ENCODE measurements at regions not wholly inside any gene's neighbourhood (a gene's known extent, or its start where the extent isn't known, plus 50 kb on each side); places are given as distances from the start of the nearest gene placed in this dataset.

GRCh38 chr16:86391486-86391885, 118.8 kb upstream of the FOXF1 start:
- Mint-ChIP-seq H3K27me3 (ENCODE audit: insufficient read depth, unreplicated experiment) (peaks cover 10% of the 10 kb centered on the region), H3K9me3 (ENCODE audit: unreplicated experiment) (no peaks in the 10 kb centered on the region), H3K4me3 (ENCODE audit: unreplicated experiment) (no peak overlapping the region), H3K4me1 (ENCODE audit: low read depth, unreplicated experiment) (no peaks in the 10 kb centered on the region), H3K27ac (ENCODE audit: unreplicated experiment) (no peak overlapping the region), H3K36me3 (ENCODE audit: insufficient read depth, unreplicated experiment) (no peaks in the 10 kb centered on the region)
- Histone ChIP-seq H3K27me3 (replicated peaks; ENCODE audit: control insufficient read depth, insufficient read depth, low read length) (no peaks in the 10 kb centered on the region), H3K36me3 (ENCODE audit: control insufficient read depth, insufficient read depth, low read length) (no peaks in the 10 kb centered on the region), H3K4me1 (no peaks in the 10 kb centered on the region), H3K9me3 (no peaks in the 10 kb centered on the region), H3K4me3 (ENCODE audit: low read depth, low read length) (no peak overlapping the region)
- DNase-seq = no peak
- intact Hi-C loops (cut with micrococcal nuclease; ENCODE audit: unreplicated experiment) = no loop called here
- POLR2A ChIA-PET = no interaction called here
- TF ChIP-seq CTCF (IDR thresholded peaks at IDR 0.05; ENCODE audit: insufficient read depth in 1 of 2, low read depth in 1 of 2, low read length in 1 of 2, severe bottlenecking in 1 of 2, unreplicated experiment in 1 of 2) = no peak
- CTCF ChIA-PET = no interaction called here
- no TSS peak for BruUV-seq (replicated peaks)

GRCh38 chr16:86391984-86392383, 118.3 kb upstream of the FOXF1 start:
- Mint-ChIP-seq H3K4me3 (ENCODE audit: unreplicated experiment) (no peak overlapping the region), H3K27me3 (ENCODE audit: insufficient read depth, unreplicated experiment) (peaks cover 10% of the 10 kb centered on the region), H3K36me3 (ENCODE audit: insufficient read depth, unreplicated experiment) (no peaks in the 10 kb centered on the region), H3K9me3 (ENCODE audit: unreplicated experiment) (no peaks in the 10 kb centered on the region), H3K4me1 (ENCODE audit: low read depth, unreplicated experiment) (no peaks in the 10 kb centered on the region), H3K27ac (ENCODE audit: unreplicated experiment) (no peak overlapping the region)
- Histone ChIP-seq H3K4me1 (no peaks in the 10 kb centered on the region), H3K9me3 (no peaks in the 10 kb centered on the region), H3K4me3 (ENCODE audit: low read depth, low read length) (no peak overlapping the region), H3K36me3 (ENCODE audit: control insufficient read depth, insufficient read depth, low read length) (no peaks in the 10 kb centered on the region), H3K27me3 (replicated peaks; ENCODE audit: control insufficient read depth, insufficient read depth, low read length) (no peaks in the 10 kb centered on the region)
- intact Hi-C loops (cut with micrococcal nuclease; ENCODE audit: unreplicated experiment) = no loop called here
- no TSS peak for BruUV-seq (replicated peaks)
- no peak for TF ChIP-seq CTCF (IDR thresholded peaks at IDR 0.05; ENCODE audit: insufficient read depth in 1 of 2, low read depth in 1 of 2, low read length in 1 of 2, severe bottlenecking in 1 of 2, unreplicated experiment in 1 of 2)
- POLR2A ChIA-PET = no interaction called here
- no peak for DNase-seq
- CTCF ChIA-PET = no interaction called here

GRCh38 chr16:86392436-86393152, 117.7 kb upstream of the FOXF1 start:
- H3K9me3 ChIP-seq = no peaks in the 10 kb centered on the region
- CTCF ChIA-PET = no interaction called here
- intact Hi-C loops (cut with micrococcal nuclease; ENCODE audit: unreplicated experiment) = no loop called here
- no peak for DNase-seq
- no peaks in the 10 kb centered on the region for H3K27me3 ChIP-seq (replicated peaks; ENCODE audit: control insufficient read depth, insufficient read depth, low read length)
- no peak overlapping the region for H3K4me3 ChIP-seq (ENCODE audit: low read depth, low read length)
- no peaks in the 10 kb centered on the region for H3K9me3 Mint-ChIP-seq (ENCODE audit: unreplicated experiment)
- H3K4me1 Mint-ChIP-seq (ENCODE audit: low read depth, unreplicated experiment) = no peaks in the 10 kb centered on the region
- H3K36me3 Mint-ChIP-seq (ENCODE audit: insufficient read depth, unreplicated experiment) = no peaks in the 10 kb centered on the region
- H3K4me1 ChIP-seq = no peaks in the 10 kb centered on the region
- POLR2A ChIA-PET = no interaction called here
- H3K4me3 Mint-ChIP-seq (ENCODE audit: unreplicated experiment) = no peak overlapping the region
- H3K36me3 ChIP-seq (ENCODE audit: control insufficient read depth, insufficient read depth, low read length) = no peaks in the 10 kb centered on the region
- no peak overlapping the region for H3K27ac Mint-ChIP-seq (ENCODE audit: unreplicated experiment)
- no TSS peak for BruUV-seq (replicated peaks)
- no peak for TF ChIP-seq CTCF (IDR thresholded peaks at IDR 0.05; ENCODE audit: insufficient read depth in 1 of 2, low read depth in 1 of 2, low read length in 1 of 2, severe bottlenecking in 1 of 2, unreplicated experiment in 1 of 2)
- peaks cover 10% of the 10 kb centered on the region for H3K27me3 Mint-ChIP-seq (ENCODE audit: insufficient read depth, unreplicated experiment)
